Caco-2 (cell line): ENCODE measurements at regions not wholly inside any gene's neighbourhood (a gene's known extent, or its start where the extent isn't known, plus 50 kb on each side); places are given as distances from the start of the nearest gene placed in this dataset.

Source experiments
- BruUV-seq: library from RNA; stranded (reverse); fragments of 400-500 nt; replicated peaks from 2 replicates; lab custom pipeline; 2021; lab: Mats Ljungman, UMichigan
- CTCF ChIA-PET: fragments of 300-600 bp; sonication (Branson Sonifier 250); formaldehyde crosslinking; loops from one replicate; lab custom pipeline; 2022; ENCODE audit warnings: antibody characterized with exemption; lab: Charles Lee
- POLR2A ChIA-PET: fragments of 300-600 bp; sonication (Branson Sonifier 250); formaldehyde crosslinking; loops from one replicate; lab custom pipeline; 2022; ENCODE audit warnings: antibody characterized with exemption; lab: Charles Lee
- DNase-seq, 2 experiments: peaks; one replicate each; pipeline versions ENCODE4 v3.0.0 to v3.0.0-alpha.2; 2020 to 2022
- H3K27me3 ChIP-seq: replicated peaks from 2 replicates; pipeline ENCODE4 v1.6.0; 2011; ENCODE audit warnings: low read length; ENCODE audit not compliant: control insufficient read depth, insufficient read depth
- H3K36me3 ChIP-seq: 2 replicates; pipeline ENCODE4 v1.5.1; 2011; ENCODE audit warnings: low read length; ENCODE audit not compliant: control insufficient read depth, insufficient read depth
- H3K4me1 ChIP-seq: fragments of 250-450 bp; sonication (Bioruptor Pico); 2 replicates; pipeline ENCODE4 v1.5.1; 2020; ENCODE audit warnings: mild to moderate bottlenecking
- H3K4me3 ChIP-seq: 2 replicates; pipeline ENCODE4 v1.5.1; 2011; ENCODE audit warnings: low read depth, mild to moderate bottlenecking, control low read depth, low read length
- H3K9me3 ChIP-seq: fragments of 250-450 bp; sonication (Bioruptor Pico); 2 replicates; pipeline ENCODE4 v1.5.1; 2020; ENCODE audit warnings: mild to moderate bottlenecking, moderate library complexity
- H3K27ac Mint-ChIP-seq: one replicate; pipeline ENCODE4 v1.8.0; 2022; ENCODE audit warnings: mixed read lengths; ENCODE audit not compliant: unreplicated experiment
- H3K27me3 Mint-ChIP-seq: one replicate; pipeline ENCODE4 v1.8.0; 2022; ENCODE audit warnings: mixed read lengths; ENCODE audit not compliant: insufficient read depth, unreplicated experiment
- H3K36me3 Mint-ChIP-seq: one replicate; pipeline ENCODE4 v1.8.0; 2022; ENCODE audit warnings: mild to moderate bottlenecking, mixed read lengths; ENCODE audit not compliant: insufficient read depth, unreplicated experiment
- H3K4me1 Mint-ChIP-seq: one replicate; pipeline ENCODE4 v1.8.0; 2022; ENCODE audit warnings: low read depth, mixed read lengths; ENCODE audit not compliant: unreplicated experiment
- H3K4me3 Mint-ChIP-seq: one replicate; pipeline ENCODE4 v1.8.0; 2022; ENCODE audit warnings: mild to moderate bottlenecking, moderate library complexity, mixed read lengths; ENCODE audit not compliant: unreplicated experiment
- H3K9me3 Mint-ChIP-seq: one replicate; pipeline ENCODE4 v1.8.0; 2022; ENCODE audit warnings: mixed read lengths; ENCODE audit not compliant: unreplicated experiment
- CTCF ChIP-seq, 2 experiments: fragments of 200-600 bp in 1 of 2; IDR thresholded peaks; 1 replicate in 1 of 2; 2 replicates in 1 of 2; pipeline versions ENCODE4 v1.5.1 to v1.8.0; 2011 to 2022; ENCODE audit warnings: antibody characterized with exemption in 1 of 2, control low read depth in 1 of 2, inconsistent platforms in 1 of 2, low read depth in 1 of 2, low read length in 1 of 2, mild to moderate bottlenecking in 1 of 2, moderate library complexity in 1 of 2; ENCODE audit not compliant: insufficient read depth in 1 of 2, severe bottlenecking in 1 of 2, unreplicated experiment in 1 of 2
- intact Hi-C: fragments of 100-400 bp; cut with micrococcal nuclease; formaldehyde crosslinking; loops from one replicate; pipeline ENCODE4 v1.10.0; 2022; ENCODE audit not compliant: unreplicated experiment

GRCh38 chr16:65991149-65991701, 375.3 kb upstream of the CDH5 start:
- H3K4me1 ChIP-seq = no peaks in the 10 kb centered on the region
- intact Hi-C loops = loop anchor here (1.0 to 10.0 kb wide), 2 partner anchors 174 to 279 kb away; no protein-coding TSS in a partner anchor
- no peaks in the 10 kb centered on the region for H3K4me1 Mint-ChIP-seq
- peak in 1 of 2 experiments; percentile 20 for TF ChIP-seq CTCF (IDR thresholded peaks at IDR 0.05; ENCODE audit: insufficient read depth in 1 of 2, low read depth in 1 of 2, low read length in 1 of 2, severe bottlenecking in 1 of 2, unreplicated experiment in 1 of 2)
- H3K36me3 Mint-ChIP-seq = no peaks in the 10 kb centered on the region
- H3K9me3 ChIP-seq = no peaks in the 10 kb centered on the region
- peaks cover 20% of the 10 kb centered on the region for H3K27me3 Mint-ChIP-seq
- H3K27me3 ChIP-seq = no peaks in the 10 kb centered on the region
- H3K27ac Mint-ChIP-seq = no peak overlapping the region
- CTCF ChIA-PET = no interaction called here
- H3K4me3 Mint-ChIP-seq = no peak overlapping the region
- no peaks in the 10 kb centered on the region for H3K36me3 ChIP-seq
- H3K9me3 Mint-ChIP-seq = no peaks in the 10 kb centered on the region
- POLR2A ChIA-PET = no interaction called here
- BruUV-seq = no TSS peak
- peak in 1 of 2 experiments; percentile 35 for DNase-seq
- no peak overlapping the region for H3K4me3 ChIP-seq

GRCh38 chr16:65989861-65990604, 376.5 kb upstream of the CDH5 start:
- no peak overlapping the region for H3K27ac Mint-ChIP-seq
- ChIA-PET CTCF (no interaction called here), POLR2A (no interaction called here)
- intact Hi-C loops = loop anchor here (10.0 kb wide), 1 partner anchor 175 kb away; no protein-coding TSS in a partner anchor
- Histone ChIP-seq H3K36me3 (no peaks in the 10 kb centered on the region), H3K27me3 (no peaks in the 10 kb centered on the region), H3K4me3 (no peak overlapping the region), H3K9me3 (no peaks in the 10 kb centered on the region), H3K4me1 (no peaks in the 10 kb centered on the region)
- H3K4me1 Mint-ChIP-seq = no peaks in the 10 kb centered on the region
- no peak for TF ChIP-seq CTCF (IDR thresholded peaks at IDR 0.05; ENCODE audit: insufficient read depth in 1 of 2, low read depth in 1 of 2, low read length in 1 of 2, severe bottlenecking in 1 of 2, unreplicated experiment in 1 of 2)
- H3K27me3 Mint-ChIP-seq = peaks cover 17% of the 10 kb centered on the region
- H3K36me3 Mint-ChIP-seq = no peaks in the 10 kb centered on the region
- no peak overlapping the region for H3K4me3 Mint-ChIP-seq
- H3K9me3 Mint-ChIP-seq = no peaks in the 10 kb centered on the region
- BruUV-seq = no TSS peak
- no peak for DNase-seq

GRCh38 chr16:65988024-65988595, 378.4 kb upstream of the CDH5 start:
- no peak for TF ChIP-seq CTCF (IDR thresholded peaks at IDR 0.05; ENCODE audit: insufficient read depth in 1 of 2, low read depth in 1 of 2, low read length in 1 of 2, severe bottlenecking in 1 of 2, unreplicated experiment in 1 of 2)
- Histone ChIP-seq H3K9me3 (no peaks in the 10 kb centered on the region), H3K4me3 (no peak overlapping the region), H3K4me1 (no peaks in the 10 kb centered on the region), H3K27me3 (no peaks in the 10 kb centered on the region), H3K36me3 (no peaks in the 10 kb centered on the region)
- CTCF ChIA-PET = no interaction called here
- Mint-ChIP-seq H3K27ac (no peak overlapping the region), H3K4me1 (no peaks in the 10 kb centered on the region), H3K27me3 (peaks cover 13% of the 10 kb centered on the region), H3K9me3 (no peaks in the 10 kb centered on the region), H3K36me3 (no peaks in the 10 kb centered on the region), H3K4me3 (no peak overlapping the region)
- DNase-seq = no peak
- no TSS peak for BruUV-seq
- intact Hi-C loops = no loop called here
- POLR2A ChIA-PET = no interaction called here
